GM19351 (cell line): ENCODE measurements at regions not wholly inside any gene's neighbourhood (a gene's known extent, or its start where the extent isn't known, plus 50 kb on each side); places are given as distances from the start of the nearest gene placed in this dataset.

Experiments used
- ATAC-seq: cut with Tn5 transposase; IDR thresholded peaks from one replicate; pipeline ENCODE4 v1.9.1; 2021; ENCODE audit warnings: mild to moderate bottlenecking, moderate library complexity; ENCODE audit not compliant: unreplicated experiment

DNA sequence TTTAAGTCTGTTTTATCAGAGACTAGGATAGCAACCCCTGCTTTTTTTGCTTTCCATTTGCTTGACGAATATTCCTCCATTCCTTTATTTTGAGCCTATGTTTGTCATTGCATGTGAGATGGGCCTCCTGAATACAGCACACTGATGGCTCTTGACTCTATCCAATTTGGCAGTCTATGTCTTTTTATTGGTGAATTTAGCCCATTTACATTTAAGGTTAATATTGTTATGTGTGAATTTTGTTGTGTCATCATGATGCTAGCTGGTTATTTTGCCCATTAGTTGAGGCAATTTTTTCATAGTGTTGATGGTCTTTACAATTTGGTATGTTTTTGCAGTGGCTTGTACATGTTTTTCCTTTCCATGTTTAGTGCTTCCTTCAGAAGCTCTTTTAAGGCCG is 50.7 kb upstream of the PDE4B start:
- ATAC-seq, result no peak
